K562 (cell line): ENCODE measurements at regions not wholly inside any gene's neighbourhood (a gene's known extent, or its start where the extent isn't known, plus 50 kb on each side); places are given as distances from the start of the nearest gene placed in this dataset.

Source experiments
- CCNT2 ChIP-seq: IDR thresholded peaks from 2 replicates; pipeline ENCODE4 v1.6.1; 2011; ENCODE audit warnings: borderline replicate concordance, low read depth, mild to moderate bottlenecking, moderate library complexity, mixed read lengths, low read length; ENCODE audit not compliant: insufficient read length; ENCODE audit errors: extremely low read depth
- DPF2 ChIP-seq: fragments of 450-650 bp; IDR thresholded peaks from 2 replicates; pipeline ENCODE4 v1.6.1; 2016
- FIP1L1 ChIP-seq: fragments of 200-400 bp; formaldehyde crosslinking; IDR thresholded peaks from 2 replicates; pipeline ENCODE4 v1.6.1; 2018; ENCODE audit warnings: mild to moderate bottlenecking, low read depth, low read length; ENCODE audit not compliant: poor library complexity, severe bottlenecking
- GTF3C2 ChIP-seq: IDR thresholded peaks from 3 replicates; pipeline ENCODE4 v1.6.1; 2011; ENCODE audit warnings: borderline replicate concordance, mild to moderate bottlenecking, moderate library complexity; ENCODE audit not compliant: insufficient read length; ENCODE audit errors: extremely low read depth
- HDAC8 ChIP-seq: fragments of 450-650 bp; IDR thresholded peaks from 2 replicates; pipeline ENCODE4 v1.6.1; 2016; ENCODE audit warnings: mild to moderate bottlenecking, missing genetic modification characterization, moderate library complexity, missing compliant biosample characterization
- HMG20B ChIP-seq: fragments of 250-450 bp; sonication (Bioruptor Pico); IDR thresholded peaks from 2 replicates; pipeline ENCODE4 v1.5.0; 2021; ENCODE audit warnings: mild to moderate bottlenecking
- HNRNPUL1 ChIP-seq: fragments of 200-400 bp; formaldehyde crosslinking; IDR thresholded peaks from 2 replicates; pipeline ENCODE4 v1.6.1; 2017; ENCODE audit warnings: low read length
- NFE2 ChIP-seq: IDR thresholded peaks from 2 replicates; pipeline ENCODE4 v1.6.1; 2014; ENCODE audit warnings: antibody characterized with exemption, low read depth
- SIN3A ChIP-seq, 2 experiments: fragments of 150-350 bp in 1 of 2; IDR thresholded peaks; 2 replicates each; pipeline ENCODE4 v1.6.1; 2011 to 2016; ENCODE audit warnings: borderline replicate concordance in 2 of 2, low read depth in 2 of 2, low read length in 2 of 2, mild to moderate bottlenecking in 2 of 2, moderate library complexity in 2 of 2; ENCODE audit not compliant: control insufficient read depth in 1 of 2
- SNAPC5 ChIP-seq: fragments of 250-450 bp; sonication (Bioruptor Pico); IDR thresholded peaks from 2 replicates; pipeline ENCODE4 v1.8.0; 2021; ENCODE audit warnings: moderate library complexity, mild to moderate bottlenecking, inconsistent platforms
- TAF1 ChIP-seq: IDR thresholded peaks from 2 replicates; pipeline ENCODE4 v1.6.1; 2011; ENCODE audit warnings: mild to moderate bottlenecking, low read length, moderate library complexity; ENCODE audit not compliant: insufficient read depth, control insufficient read depth, severe bottlenecking; ENCODE audit errors: extremely low read depth
- WHSC1 ChIP-seq: IDR thresholded peaks from one replicate; pipeline ENCODE4 v1.6.1; 2012; ENCODE audit warnings: low read length, control low read depth, inconsistent platforms
- ZNF23 ChIP-seq: fragments of 250-450 bp; sonication (Bioruptor Pico); IDR thresholded peaks from 2 replicates; pipeline ENCODE4 v1.4.0; 2020; ENCODE audit warnings: mild to moderate bottlenecking
- ZNF778 ChIP-seq: fragments of 450-650 bp; formaldehyde crosslinking; IDR thresholded peaks from 2 replicates; pipeline ENCODE4 v1.4.0; 2020; ENCODE audit warnings: mild to moderate bottlenecking, moderate library complexity
- TF ChIP-seq, protein P1 (sequence below): sonication (generic); formaldehyde crosslinking; IDR thresholded peaks from 2 replicates; pipeline ENCODE4 v1.8.1; 2023; ENCODE audit warnings: mild to moderate bottlenecking, missing genetic modification reagents
- TF ChIP-seq, protein P2 (sequence below): fragments of 450-650 bp; formaldehyde crosslinking; conservative IDR thresholded peaks from 2 replicates; pipeline ENCODE4 v1.4.0; 2022; ENCODE audit warnings: mild to moderate bottlenecking, missing genetic modification characterization
- TF ChIP-seq, protein P3 (sequence below): fragments of 450-650 bp; formaldehyde crosslinking; IDR thresholded peaks from 2 replicates; pipeline ENCODE4 v1.4.0; 2022; ENCODE audit warnings: missing genetic modification characterization
- TF ChIP-seq, protein P4 (sequence below), 2 experiments: fragments of 450-650 bp in 1 of 2; sonication (generic) in 1 of 2; formaldehyde crosslinking in 1 of 2; IDR thresholded peaks in 1 of 2; conservative IDR thresholded peaks in 1 of 2; 2 replicates each; pipeline versions ENCODE4 v1.6.1 to v1.8.1; 2016 to 2023; ENCODE audit warnings: mild to moderate bottlenecking in 2 of 2, moderate library complexity in 2 of 2, inconsistent platforms in 1 of 2, missing genetic modification reagents in 1 of 2

DNA sequence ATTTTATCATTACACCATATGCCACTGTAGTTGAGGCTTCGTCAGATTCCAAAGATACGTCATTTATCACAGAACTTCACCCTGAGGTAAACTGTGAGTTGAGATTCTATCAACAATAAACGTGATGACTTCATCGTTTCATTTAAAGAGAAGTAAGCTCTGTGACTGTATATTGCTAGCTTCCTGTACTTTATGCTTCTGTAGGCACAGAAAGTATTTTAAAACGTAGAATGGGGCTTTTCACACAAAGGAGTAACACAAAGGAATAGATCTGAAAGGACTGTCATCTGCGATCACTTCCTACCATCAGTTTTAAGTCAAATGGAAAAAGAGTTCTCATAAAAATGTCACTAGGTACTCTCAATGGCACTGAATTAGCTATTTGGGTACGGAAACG lies 234.4 kb upstream of the MCHR2 start (continued):
- TF ChIP-seq FIP1L1 (no peak), NFE2 (no peak), DPF2 (peak; percentile 45; the same call in 1 of the 2 replicates), HDAC8 (tag) (no peak), ZNF23 (CRISPR knock-in tag) (no peak), TAF1 (no peak), SIN3A (IDR thresholded peaks at IDR 0.05; ENCODE audit: borderline replicate concordance in 2 of 2, control insufficient read depth in 1 of 2, low read depth in 2 of 2, low read length in 2 of 2) (no peak), ZNF778 (CRISPR knock-in tag) (no peak), HNRNPUL1 (no peak), HMG20B (CRISPR knock-in tag) (no peak), SNAPC5 (CRISPR knock-in tag) (no peak), WHSC1 (no peak), CCNT2 (no peak), GTF3C2 (no peak)
- TF ChIP-seq, protein P1, sequence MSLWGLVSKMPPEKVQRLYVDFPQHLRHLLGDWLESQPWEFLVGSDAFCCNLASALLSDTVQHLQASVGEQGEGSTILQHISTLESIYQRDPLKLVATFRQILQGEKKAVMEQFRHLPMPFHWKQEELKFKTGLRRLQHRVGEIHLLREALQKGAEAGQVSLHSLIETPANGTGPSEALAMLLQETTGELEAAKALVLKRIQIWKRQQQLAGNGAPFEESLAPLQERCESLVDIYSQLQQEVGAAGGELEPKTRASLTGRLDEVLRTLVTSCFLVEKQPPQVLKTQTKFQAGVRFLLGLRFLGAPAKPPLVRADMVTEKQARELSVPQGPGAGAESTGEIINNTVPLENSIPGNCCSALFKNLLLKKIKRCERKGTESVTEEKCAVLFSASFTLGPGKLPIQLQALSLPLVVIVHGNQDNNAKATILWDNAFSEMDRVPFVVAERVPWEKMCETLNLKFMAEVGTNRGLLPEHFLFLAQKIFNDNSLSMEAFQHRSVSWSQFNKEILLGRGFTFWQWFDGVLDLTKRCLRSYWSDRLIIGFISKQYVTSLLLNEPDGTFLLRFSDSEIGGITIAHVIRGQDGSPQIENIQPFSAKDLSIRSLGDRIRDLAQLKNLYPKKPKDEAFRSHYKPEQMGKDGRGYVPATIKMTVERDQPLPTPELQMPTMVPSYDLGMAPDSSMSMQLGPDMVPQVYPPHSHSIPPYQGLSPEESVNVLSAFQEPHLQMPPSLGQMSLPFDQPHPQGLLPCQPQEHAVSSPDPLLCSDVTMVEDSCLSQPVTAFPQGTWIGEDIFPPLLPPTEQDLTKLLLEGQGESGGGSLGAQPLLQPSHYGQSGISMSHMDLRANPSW (CRISPR knock-in tag): no peak
- TF ChIP-seq, protein P2, sequence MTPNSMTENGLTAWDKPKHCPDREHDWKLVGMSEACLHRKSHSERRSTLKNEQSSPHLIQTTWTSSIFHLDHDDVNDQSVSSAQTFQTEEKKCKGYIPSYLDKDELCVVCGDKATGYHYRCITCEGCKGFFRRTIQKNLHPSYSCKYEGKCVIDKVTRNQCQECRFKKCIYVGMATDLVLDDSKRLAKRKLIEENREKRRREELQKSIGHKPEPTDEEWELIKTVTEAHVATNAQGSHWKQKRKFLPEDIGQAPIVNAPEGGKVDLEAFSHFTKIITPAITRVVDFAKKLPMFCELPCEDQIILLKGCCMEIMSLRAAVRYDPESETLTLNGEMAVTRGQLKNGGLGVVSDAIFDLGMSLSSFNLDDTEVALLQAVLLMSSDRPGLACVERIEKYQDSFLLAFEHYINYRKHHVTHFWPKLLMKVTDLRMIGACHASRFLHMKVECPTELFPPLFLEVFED (CRISPR knock-in tag): no peak
- TF ChIP-seq, protein P3, sequence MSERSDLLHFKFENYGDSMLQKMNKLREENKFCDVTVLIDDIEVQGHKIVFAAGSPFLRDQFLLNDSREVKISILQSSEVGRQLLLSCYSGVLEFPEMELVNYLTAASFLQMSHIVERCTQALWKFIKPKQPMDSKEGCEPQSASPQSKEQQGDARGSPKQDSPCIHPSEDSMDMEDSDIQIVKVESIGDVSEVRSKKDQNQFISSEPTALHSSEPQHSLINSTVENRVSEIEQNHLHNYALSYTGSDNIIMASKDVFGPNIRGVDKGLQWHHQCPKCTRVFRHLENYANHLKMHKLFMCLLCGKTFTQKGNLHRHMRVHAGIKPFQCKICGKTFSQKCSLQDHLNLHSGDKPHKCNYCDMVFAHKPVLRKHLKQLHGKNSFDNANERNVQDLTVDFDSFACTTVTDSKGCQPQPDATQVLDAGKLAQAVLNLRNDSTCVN (CRISPR knock-in tag): no peak
- TF ChIP-seq, protein P4, sequence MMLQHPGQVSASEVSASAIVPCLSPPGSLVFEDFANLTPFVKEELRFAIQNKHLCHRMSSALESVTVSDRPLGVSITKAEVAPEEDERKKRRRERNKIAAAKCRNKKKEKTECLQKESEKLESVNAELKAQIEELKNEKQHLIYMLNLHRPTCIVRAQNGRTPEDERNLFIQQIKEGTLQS (IDR thresholded peaks at IDR 0.05): peak; percentile 84
- TF ChIP-seq, protein P4 (CRISPR knock-in tag; conservative IDR thresholded peaks at IDR 0.05): no peak
